ENCODE measurements at regions not wholly inside any gene's neighbourhood (a gene's known extent, or its start where the extent isn't known, plus 50 kb on each side); places are given as distances from the start of the nearest gene placed in this dataset.
"Not testable (repeated sequence)": the region's sequence is repeated elsewhere in the genome, so short reads cannot be mapped to it uniquely, and the experiment has no call there.

DNA sequence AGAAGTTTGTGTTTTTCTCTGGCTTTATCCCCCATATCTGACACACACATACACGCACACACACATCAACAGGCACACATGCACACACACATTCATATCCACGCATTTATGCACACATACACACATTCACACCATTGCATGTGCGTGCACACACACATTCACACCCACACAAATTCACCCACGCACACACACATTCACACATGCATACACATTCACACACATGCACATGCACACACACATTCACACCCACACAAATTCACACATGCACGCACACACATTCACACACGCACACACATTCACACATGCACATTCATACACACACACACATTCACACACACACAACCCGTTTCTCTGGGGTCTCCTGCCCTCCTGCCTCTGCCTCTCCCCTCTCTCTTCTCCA lies 264.2 kb downstream of the BCL11B start:
- DNase-seq = no peak

DNA sequence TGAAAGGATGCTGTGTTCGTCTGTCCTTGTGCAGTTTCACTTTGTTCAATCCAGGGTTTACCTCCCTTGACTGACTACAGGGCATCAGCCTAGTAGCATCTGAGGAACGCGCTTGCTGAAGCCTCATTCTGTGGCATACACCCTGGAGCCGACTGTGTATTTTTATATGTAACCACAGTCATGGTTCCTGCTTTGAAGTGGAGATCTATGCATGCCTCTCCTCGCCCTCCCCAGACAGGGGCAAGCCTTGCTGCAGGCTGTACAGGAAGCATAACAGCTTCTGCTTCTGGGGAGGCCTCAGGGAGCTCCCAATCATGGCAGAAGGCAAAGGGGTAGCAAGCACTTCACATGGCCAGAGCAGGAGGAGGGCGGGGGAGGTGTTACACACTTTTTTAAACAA lies 262.1 kb downstream of the BCL11B start:
- no peak for DNase-seq

DNA sequence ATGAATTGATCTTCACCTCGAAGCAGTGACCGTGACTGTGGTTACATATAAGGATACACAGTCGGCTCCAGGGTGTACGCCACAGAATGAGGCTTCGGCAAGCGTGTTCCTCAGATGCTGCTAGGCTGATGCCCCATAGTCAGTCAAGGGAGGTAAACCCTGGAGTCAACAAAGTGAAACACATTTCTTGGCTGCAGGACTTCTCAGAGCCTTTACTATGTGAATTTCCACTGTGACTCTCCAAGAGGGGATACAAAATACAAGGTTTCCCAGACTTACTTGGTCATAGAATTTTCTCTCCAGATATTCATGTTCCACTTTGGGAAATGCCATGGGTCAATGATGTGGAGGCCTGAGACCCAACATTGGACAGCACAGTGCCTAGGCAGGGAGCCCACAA lies 260.6 kb downstream of the BCL11B start:
- no peak for DNase-seq

DNA sequence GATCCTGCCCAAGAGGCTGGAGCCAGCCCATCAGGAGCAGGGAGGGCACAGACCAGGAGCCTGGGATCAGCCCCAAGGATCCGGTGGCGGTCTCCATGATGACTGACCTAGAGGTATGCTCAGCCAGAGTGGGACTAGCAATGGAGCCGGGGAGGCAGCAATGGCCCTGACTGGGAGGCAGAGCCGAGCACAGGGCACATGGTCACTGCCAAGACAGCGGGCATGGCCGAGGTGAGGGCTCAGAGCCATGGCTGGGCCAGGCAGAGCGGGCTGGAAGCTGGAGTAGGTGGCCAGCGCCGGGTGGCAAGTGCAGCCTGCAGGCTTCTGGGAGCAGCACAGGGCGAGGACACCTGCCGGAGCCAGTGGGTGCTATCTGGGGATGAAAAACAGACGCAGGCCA lies 259.3 kb downstream of the BCL11B start:
- DNase-seq = no peak

DNA sequence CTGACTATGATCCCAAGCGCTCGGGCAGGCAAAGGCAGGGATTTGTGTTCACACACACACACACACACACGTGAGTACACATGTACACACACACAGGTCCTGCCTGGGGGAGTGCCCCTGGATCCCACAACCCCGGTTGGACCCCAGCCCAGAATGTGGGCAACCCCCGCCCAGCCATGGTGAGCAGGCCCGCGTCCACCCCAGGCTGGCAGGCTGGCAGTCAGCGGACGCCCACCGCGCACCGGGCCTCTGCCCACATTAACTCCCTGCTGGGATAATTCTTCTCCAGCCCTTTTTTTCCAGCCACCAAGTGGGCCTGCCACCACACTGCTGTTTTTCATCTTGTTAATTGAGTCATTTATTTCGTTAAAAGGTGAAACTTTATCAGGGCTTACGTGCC lies 256.2 kb downstream of the BCL11B start:
- no peak for DNase-seq

DNA sequence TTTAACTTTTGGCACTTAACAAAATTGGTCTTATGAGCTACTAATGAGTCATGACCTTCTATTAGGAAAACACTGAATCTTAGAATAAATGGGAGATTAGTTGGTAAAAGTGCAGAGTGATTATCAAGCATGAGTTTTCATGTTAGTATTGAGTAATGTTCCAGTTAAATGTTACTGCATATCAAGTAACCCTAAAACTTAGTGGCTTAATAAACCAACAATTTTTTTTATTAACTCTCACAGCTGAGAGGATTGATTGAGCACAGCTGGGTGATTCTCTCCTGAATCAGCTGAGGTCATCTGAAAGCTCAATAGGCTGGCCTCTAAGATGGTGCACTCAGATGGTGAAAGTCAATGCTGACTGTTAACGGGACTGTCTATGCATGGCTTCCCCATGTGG lies 248.6 kb downstream of the BCL11B start:
- DNase-seq = no peak

DNA sequence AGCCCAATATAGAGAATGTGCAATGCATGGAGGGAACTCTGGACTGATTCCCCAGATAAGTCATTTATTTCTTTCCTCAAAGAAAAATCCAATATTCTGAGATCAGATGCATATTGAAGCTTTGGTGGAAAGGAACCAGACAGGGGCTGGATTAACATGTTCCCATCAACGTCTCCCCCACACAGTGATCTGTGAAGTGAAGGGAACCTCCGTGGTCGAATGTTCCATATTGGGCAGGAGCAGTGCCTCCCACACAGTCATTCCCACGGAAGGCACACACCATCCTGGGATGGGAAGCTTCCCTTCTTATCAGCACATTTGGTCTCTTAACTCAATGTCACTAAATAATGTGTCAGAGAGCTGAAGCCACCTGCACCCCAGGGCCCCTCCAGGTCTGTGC lies 247.1 kb downstream of the BCL11B start:
- DNase-seq = no peak

DNA sequence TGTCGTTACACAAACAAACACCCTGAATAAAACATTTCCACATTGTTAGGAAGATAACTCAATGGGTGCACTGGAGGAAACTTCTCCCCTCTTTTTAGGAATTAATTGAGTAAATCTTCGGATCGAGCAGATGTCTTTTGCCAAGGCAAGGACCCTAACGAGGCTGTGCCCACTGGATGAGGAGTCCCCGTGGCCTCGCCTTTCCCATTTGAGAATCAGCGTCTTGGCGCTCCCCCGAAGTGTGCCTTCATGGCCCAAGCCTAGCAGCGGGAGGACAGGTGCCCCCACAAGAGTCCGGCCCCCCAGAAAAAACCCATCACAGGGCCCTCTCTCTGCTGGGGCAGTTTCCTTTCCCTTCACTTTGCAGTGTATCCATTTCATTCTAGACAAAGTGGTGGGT lies 246.6 kb downstream of the BCL11B start:
- no peak for DNase-seq

DNA sequence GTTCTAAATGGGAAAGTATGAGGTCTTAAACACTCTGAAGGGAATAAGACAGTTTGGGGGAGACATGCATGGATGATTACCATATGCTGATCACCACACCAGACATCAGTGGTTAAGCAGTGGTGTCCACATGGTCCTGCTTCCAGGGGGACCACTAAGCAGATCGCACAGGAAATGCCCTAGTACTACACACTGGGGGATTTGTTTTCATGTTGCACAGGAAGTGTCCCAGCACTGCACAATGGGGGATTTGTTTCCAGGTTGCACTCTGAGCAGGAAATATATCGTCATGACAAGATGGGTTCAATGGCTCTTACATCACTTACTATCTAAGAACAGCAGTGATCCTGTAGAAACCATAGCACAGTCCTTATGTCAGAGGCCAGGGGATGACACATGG lies 245.5 kb downstream of the BCL11B start:
- peak; percentile 8 for DNase-seq

DNA sequence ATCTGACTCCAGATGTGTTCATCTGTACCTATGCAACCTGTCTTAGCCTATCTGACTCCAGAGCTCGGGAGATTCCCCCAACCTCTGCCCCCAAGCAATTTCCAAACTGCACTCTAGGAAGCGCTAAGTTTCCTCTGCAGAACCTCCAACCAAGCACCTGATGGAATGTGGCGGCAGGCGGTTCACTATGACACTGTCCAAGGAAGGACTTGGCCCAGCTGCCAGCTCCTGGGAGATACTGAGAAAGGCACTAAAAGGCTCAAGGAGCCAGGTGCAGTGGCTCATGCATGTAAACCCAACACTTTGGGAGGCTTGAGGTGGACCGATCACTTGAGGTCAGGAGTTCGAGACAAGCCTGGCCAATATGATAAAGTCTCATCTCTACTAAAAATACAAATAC lies 244.0 kb downstream of the BCL11B start:
- no peak for DNase-seq

DNA sequence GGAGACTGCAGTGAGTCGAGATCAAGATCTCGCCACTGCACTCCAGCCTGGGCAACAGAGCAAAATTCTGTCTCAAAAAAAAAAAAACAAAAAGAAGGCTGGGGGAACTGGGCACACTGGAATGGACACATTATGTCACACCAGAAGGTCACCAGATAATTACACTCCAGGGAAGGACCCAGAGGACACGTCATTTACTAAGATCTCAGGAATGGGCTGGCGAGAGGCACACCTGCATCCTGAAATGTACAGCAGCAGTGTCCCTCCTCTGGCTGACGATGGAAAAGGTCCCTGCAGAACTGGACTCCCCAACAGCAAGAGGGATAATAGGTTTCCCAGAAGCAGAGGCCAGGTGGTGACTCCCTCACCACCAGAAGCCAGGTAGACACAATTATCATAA lies 243.5 kb downstream of the BCL11B start:
- no peak for DNase-seq

DNA sequence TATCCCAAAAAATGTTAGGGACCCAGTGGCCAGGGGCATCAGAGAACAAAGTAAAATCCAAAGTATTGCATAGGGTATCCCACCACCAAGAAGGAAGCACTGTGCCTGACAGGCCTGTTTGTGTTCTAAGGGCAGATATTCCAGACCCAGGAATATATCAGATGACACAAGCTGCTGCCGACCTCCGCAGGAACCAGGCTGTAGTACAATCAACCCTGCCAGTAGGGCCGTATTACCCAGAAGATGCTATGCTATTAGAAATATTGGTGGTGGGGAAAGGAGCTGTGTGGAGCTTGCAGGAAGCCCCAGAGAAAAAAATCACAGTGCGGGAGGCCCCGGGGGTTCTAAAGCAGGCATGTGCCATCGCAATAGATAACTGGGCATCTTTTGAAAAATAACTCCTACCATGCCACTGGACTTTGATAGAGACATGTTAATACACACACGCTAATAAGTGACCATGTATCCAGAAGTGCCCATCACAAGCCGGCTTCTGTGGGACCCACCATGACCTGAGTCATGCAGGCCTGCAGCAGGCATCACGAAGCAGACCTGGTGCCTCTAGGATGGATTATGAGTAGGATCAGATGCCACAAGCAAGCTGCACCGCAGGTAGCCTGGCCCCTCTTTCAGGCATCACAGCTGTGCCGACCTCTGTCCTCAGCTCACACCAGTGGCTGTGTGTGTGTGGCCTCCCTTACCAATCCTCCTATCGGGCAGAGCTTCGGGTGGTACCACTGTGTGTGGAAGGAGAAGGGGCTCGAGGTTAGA lies 242.7 kb downstream of the BCL11B start:
- DNase-seq = no peak

DNA sequence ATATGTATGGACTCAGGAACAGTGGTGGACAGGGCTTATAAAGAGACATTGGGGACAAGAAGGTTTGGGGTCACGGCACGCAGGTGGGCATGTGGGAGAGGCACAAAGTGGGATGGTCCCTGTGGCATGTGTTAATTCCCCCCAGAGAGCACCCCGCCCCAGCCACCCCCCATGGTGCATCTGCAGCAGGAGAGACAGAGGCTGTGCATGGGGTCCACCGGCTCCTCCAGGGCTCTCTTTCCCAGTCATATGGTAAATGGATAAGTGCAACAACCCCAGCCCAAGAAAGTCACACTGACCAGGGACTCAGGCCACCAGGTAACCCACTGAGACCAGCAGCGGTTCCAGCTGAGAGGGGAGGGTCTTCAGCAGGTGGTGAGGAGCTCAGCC lies 242.1 kb downstream of the BCL11B start:
- no peak for DNase-seq

DNA sequence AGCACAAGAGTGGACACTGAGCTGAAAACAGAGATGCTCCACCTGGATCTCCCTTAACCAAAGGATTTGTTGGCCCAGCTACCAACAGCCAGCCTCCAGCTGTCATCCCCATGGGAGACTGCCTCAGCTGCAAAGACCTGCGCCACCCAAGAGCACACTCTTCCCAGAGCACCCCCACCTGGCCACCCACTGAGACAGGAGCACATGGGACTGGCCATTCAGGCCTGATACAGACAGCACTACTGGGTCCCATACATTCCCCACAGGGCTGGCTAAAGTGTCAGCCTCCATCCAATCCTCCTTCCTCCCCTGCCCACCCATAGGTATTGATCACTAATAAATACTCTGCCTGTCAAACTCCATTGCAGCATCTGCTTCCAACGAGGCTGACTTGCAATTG lies 241.5 kb downstream of the BCL11B start:
- DNase-seq = no peak

DNA sequence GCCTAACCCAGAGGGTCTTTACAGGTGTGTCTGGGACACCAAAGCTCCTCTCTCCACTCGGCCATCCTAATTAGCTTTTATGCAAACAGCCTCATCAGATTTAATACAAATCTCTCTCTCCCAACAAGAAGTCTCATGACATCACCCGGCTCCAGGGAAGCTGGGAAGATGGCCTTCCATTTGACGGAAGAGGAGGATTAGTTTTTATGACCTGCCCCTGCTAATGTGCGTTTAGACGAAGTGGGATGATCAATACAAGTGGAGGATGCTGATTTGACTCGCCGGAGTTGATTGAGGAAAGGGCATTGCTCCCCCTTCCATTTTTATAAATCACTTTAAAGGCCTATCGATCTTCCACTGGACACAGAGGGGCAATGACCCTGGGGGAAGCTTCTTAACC lies 239.2 kb downstream of the BCL11B start:
- no peak for DNase-seq

DNA sequence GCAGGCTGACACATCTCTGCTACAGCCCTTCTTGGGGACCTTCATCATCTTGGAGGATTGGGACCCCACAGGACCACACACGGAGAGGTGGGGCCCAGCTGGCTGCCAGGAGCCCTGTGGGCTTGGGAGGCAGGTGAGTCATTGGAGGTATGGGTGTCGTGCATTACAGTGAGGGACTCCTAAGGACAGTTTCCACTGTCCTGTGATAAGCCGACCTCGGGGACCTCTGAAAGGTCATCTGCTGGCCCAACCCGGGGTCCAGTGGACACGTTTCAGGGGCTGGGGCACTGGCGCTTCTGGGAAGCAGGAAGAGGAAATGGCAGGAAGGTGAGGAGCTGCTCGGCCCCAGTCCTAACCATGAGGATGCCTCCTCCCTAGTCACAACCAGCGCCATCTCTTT lies 238.0 kb downstream of the BCL11B start:
- DNase-seq = no peak

DNA sequence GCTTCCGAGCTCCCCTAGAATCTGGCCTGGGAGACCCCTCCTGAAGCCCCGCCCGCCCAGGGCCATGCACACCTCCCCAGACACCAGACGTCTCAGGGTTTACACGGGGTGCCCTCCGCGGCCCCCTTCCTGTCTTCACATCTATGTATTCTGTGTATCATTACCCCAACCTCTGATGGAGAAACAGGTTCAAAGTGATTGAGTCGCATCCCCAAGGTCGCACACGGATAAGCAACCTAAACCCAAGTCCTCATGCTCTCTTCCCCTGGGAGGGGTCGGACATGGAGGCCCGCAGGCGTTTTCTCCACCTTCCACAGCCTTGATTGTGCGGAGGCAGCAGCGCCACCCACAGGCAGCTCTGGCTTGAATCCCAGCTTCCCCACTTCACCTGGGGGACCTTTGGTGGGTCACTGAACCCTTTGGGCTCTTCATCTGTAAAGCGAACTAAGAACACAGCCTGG lies 237.3 kb downstream of the BCL11B start:
- DNase-seq = no peak

DNA sequence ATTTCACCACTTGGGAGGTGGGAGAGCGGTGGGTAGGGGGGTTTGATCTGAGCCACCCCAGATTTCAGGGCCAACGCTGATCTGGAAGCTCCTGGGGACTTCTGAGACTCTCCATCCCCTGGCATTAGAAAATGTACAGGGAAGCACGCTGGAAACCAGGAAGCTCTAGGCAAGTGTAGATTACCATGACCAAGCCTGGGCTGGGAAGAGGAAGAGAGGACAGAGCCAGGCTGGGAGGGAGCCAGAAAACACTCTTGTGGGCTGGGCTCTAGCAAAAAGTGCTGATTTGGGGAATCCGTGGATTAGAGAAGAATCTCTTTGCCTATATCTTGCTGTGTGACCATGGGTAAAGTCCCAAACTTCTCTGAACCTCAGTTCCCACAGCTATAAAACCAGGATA lies 236.7 kb downstream of the BCL11B start:
- no peak for DNase-seq

DNA sequence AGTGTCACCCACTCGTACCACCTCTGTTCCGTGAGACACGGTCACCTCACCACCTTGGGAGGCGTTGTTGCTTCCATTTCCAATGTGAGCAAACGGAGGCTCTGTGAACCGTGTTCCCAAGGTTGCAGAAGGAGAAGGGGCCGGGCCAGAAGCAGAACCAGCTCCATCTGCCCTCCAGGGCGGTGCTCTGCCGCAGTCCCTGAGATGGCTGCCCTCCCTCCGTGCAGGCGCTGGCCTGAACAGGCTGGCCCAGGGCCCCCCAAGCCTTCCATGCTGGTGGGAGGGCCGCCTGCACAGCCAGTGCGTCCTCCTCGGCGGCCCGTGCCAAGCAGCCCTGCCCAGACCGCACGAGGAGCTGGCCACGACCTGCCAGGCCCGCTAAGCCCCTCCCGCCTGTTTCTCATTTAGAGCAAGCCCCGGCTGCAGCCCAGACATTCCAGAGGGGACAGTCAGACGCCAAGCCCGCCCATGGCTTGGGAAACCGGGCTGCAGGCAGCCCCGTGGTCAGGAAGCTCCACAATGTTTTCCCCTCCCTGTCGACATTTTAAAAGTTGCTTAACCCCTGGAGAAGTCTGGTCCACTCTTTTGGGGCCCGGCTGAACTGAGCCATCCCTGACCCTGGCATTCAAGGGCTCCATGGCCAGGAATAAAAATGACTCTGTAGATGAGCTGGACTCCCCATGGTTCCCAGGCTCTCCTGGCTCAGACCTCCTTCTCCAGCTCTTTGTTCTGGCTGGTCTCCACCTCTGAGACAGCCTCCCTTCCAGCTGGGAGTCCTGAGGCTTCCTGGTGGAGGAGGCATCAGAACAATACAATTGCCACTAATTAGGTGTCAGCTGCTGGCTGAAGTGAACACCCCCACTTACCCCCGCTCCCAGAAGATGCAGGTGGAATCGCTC lies 236.0 kb downstream of the BCL11B start:
- DNase-seq = no peak

DNA sequence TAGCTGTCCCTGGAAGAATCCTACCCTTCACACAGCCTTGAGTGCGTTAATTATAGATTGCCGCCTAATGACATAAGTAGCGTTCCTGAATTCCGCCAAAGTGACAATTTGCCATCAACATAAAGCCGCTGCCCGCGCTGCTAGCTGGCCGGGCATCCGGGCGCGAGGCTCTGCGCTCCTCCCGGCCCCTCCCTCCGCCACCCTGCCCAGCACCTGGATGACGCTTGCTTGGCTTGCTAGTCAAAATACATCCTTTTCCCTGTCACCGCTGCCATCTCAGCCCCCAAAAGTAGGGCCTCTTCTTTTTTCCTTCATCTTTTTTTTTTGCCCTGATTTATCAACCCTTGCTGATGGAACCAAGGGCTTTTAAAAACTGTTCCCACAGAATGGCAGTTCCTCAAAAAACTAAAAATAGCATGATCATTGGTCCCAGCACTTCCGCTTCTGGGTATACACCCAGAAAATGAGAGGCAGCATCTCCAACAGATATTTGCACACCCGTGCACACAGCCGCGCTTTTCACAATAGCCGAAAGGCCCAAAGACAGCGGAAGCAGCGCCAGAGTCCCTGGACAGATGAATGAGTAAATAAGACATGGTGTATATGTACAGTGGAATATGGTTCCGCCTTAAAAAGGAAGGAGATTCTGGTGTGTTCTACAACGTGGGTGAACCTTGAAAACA lies 235.2 kb downstream of the BCL11B start:
- DNase-seq = no peak

DNA sequence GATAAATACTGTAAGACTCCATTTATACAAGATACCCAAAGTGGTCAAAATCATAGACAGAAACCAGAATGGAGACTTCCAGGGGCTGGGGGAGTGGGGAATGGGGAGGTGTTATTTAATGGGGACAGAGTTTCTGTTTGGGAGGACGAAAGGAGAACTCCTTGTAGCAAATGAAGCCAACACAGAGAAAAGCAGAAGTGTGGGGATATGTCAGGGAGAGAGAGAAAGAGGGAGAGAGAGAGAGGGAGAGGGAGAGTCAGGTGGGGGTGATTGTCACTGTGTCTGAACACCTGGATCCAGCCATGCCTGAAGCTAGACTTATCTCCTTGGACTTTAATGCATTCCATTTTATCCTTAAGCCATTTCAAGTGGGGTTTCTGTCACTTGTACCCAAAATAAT lies 234.7 kb downstream of the BCL11B start:
- DNase-seq = not testable (repeated sequence)

DNA sequence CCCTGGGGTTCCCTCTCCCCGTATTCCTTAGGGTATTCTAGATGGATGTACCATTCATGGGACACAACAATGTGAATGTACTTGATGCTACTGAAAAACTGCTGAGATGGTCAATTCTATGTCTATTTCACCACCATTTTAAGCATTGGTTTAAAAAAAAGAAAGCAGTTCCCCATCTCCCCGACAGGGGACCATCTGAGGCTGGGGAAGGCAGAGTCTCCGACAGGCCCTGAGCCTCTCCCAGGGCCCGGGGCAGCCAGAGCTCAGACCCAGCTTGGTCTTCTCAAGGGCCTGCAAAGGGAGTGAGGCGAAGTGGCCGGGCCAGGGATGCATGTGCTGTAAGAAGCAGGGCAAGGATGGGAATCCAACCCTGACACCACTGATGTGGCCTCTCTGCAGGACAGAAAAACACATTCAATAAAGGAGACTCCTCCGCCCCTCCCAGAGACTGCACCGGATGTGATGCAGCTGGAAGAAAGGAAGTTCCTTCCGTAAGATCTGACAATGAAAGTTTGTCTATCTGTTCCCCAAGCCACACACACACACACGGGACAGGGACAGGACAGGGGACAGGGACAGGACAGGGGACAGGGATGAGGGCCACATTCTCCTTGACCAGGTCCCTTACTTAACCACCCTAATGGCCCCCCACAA lies 234.1 kb downstream of the BCL11B start:
- DNase-seq = no peak

DNA sequence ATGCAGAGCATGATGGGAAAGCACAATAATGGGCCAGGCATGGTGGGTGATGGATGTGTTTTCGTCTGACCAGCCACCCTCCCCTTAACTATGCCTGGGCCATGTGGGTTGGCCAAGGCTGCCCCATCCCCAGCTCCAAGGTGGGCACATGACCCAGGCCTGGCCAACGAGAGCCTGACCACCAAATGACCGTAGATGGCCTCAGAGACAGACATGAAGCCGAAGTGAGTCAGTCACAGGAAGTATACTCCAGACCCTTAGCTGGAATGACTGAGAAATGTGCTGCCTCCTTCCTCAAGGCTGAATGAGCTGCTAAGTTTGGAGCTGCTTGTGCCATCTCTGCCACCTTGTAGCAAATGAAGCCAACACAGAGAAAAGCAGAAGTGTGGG lies 233.6 kb downstream of the BCL11B start:
- DNase-seq = no peak

All from OCI-M1 (cell line).